Right lobe of liver (tissue), 4 donors: ENCODE measurements at regions not wholly inside any gene's neighbourhood (a gene's known extent, or its start where the extent isn't known, plus 50 kb on each side); places are given as distances from the start of the nearest gene placed in this dataset.

Source experiments
- POLR2A ChIP-seq: fragments of 450-650 bp; IDR thresholded peaks from one replicate; pipeline ENCODE4 v1.6.1; 2017; ENCODE audit warnings: antibody characterized with exemption, mild to moderate bottlenecking
- TF ChIP-seq, protein P1 (sequence below), 4 donors: fragments of 200-600 bp in 3 of 4; fragments of 450-650 bp in 1 of 4; IDR thresholded peaks; one replicate each; pipeline versions ENCODE4 v1.5.1 to v1.8.0; 2016 to 2022; ENCODE audit warnings: antibody characterized with exemption in 4 of 4, mild to moderate bottlenecking in 2 of 4
- donor health status: DM: no; HTN: no; CAD: no.
- donor health status: DM: no; HTN: no; CAD: no.
- donor health status: DM: no; HTN: yes; CAD: no.

- TF ChIP-seq, protein P1, sequence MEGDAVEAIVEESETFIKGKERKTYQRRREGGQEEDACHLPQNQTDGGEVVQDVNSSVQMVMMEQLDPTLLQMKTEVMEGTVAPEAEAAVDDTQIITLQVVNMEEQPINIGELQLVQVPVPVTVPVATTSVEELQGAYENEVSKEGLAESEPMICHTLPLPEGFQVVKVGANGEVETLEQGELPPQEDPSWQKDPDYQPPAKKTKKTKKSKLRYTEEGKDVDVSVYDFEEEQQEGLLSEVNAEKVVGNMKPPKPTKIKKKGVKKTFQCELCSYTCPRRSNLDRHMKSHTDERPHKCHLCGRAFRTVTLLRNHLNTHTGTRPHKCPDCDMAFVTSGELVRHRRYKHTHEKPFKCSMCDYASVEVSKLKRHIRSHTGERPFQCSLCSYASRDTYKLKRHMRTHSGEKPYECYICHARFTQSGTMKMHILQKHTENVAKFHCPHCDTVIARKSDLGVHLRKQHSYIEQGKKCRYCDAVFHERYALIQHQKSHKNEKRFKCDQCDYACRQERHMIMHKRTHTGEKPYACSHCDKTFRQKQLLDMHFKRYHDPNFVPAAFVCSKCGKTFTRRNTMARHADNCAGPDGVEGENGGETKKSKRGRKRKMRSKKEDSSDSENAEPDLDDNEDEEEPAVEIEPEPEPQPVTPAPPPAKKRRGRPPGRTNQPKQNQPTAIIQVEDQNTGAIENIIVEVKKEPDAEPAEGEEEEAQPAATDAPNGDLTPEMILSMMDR (IDR thresholded peaks at IDR 0.05), result no peak
- no peak for TF ChIP-seq POLR2A
These were observed 426.6 kb upstream of the ATP11B start for GRCh38 chr3:182366746-182367145.
